Thoracic aorta (tissue), 2 donors: ENCODE measurements at regions not wholly inside any gene's neighbourhood (a gene's known extent, or its start where the extent isn't known, plus 50 kb on each side); places are given as distances from the start of the nearest gene placed in this dataset.

Source experiments
- ATAC-seq: fragments of 150-250 bp; one replicate; pipeline ENCODE4 v1.8.0; 2017; ENCODE audit warnings: low read depth; ENCODE audit not compliant: insufficient number of reproducible peaks, low FRiP score
- DNase-seq: peaks from one replicate; pipeline ENCODE4 v3.0.0-alpha.2; 2020; ENCODE audit warnings: low spot score
- H3K27ac ChIP-seq, 2 donors: fragments of 200-600 bp; sonication (generic); 1 replicate in 1 of 2; 2 replicates in 1 of 2; pipeline ENCODE4 v1.5.1; 2016; ENCODE audit warnings: mild to moderate bottlenecking in 2 of 2, moderate library complexity in 2 of 2
- H3K27me3 ChIP-seq: fragments of 200-600 bp; sonication (generic); replicated peaks from 2 replicates; pipeline ENCODE4 v1.6.0; 2016; ENCODE audit warnings: mild to moderate bottlenecking; ENCODE audit not compliant: insufficient read depth
- H3K36me3 ChIP-seq: fragments of 200-600 bp; sonication (generic); one replicate; pipeline ENCODE4 v1.5.1; 2016
- H3K4me1 ChIP-seq, 2 donors: fragments of 200-600 bp; sonication (generic); 1 replicate in 1 of 2; 2 replicates in 1 of 2; pipeline versions ENCODE4 v1.5.1 to v1.6.0; 2016; ENCODE audit warnings: low read depth in 2 of 2, mild to moderate bottlenecking in 1 of 2; ENCODE audit not compliant: control insufficient read depth in 1 of 2
- H3K4me3 ChIP-seq: fragments of 200-600 bp; sonication (generic); 2 replicates; pipeline ENCODE4 v1.5.1; 2016; ENCODE audit warnings: mild to moderate bottlenecking
- H3K9me3 ChIP-seq: fragments of 200-600 bp; sonication (generic); 2 replicates; pipeline ENCODE4 v1.5.1; 2016
- CTCF ChIP-seq: fragments of 200-600 bp; sonication (generic); IDR thresholded peaks from one replicate; pipeline ENCODE4 v1.5.1; 2019; ENCODE audit warnings: antibody characterized with exemption

DNA sequence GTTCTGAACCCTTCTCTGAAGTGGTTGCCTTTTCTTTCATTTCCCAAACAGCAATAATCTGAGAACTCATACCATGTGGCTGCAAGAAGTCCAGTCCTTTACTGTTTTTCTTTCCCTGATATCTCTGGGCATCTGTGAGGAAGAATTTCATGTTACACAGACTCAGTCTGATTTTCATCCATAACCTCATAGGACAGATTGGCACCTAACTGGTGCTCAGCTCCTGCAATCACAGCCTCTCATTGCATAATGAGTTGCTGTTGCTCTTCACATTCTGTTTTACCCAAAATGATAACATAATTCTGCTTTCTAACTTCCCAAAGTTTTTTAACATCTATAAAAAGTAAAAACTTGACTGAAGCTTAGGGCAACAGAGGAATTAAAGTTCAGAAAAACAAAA lies 472.2 kb upstream of the PBX1 start:
- Histone ChIP-seq H3K4me1 (no peaks in the 10 kb centered on the region), H3K27ac (no peak overlapping the region), H3K4me3 (no peak overlapping the region), H3K27me3 (no peaks in the 10 kb centered on the region), H3K36me3 (no peaks in the 10 kb centered on the region), H3K9me3 (no peaks in the 10 kb centered on the region)
- no peak for DNase-seq
- TF ChIP-seq CTCF: no peak
- no peak for ATAC-seq

DNA sequence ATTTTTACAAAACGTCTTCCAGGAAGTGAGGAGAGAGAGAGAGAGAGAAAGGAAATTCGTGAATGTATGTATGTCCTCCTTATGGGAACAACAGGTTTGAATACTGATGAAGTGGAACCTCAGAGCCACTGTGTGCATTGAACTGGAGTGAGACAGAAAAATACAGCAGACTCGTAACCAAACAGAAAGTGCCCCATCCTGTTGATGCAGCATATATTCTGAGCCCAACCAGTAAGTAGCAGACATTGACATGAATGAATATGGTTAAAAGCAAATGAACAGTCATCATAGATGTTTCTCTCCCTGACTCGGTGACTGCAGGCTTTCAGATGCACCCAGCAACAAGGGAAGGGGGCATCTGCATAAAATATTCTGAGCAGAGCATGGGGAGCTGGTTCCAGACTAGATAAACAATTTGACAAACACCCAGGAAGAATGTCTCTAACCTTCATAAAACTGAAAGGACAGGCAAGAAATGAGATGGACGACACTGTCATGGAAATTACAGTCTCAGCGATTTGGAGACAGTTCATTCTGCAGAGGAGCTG lies 471.0 kb upstream of the PBX1 start:
- no peaks in the 10 kb centered on the region for H3K36me3 ChIP-seq
- no peak overlapping the region for H3K4me3 ChIP-seq
- no peaks in the 10 kb centered on the region for H3K4me1 ChIP-seq
- no peak for TF ChIP-seq CTCF
- ATAC-seq (no peak), DNase-seq (no peak)
- no peaks in the 10 kb centered on the region for H3K27me3 ChIP-seq
- no peaks in the 10 kb centered on the region for H3K9me3 ChIP-seq
- H3K27ac ChIP-seq: no peak overlapping the region

GRCh38 chr1:164092603-164093353 lies 466.2 kb upstream of the PBX1 start:
- Histone ChIP-seq H3K9me3 (peaks cover 2% of the 10 kb centered on the region), H3K27ac (no peak overlapping the region), H3K36me3 (no peaks in the 10 kb centered on the region), H3K4me1 (no peaks in the 10 kb centered on the region), H3K4me3 (no peak overlapping the region), H3K27me3 (no peaks in the 10 kb centered on the region)
- no peak for DNase-seq
- no peak for TF ChIP-seq CTCF
- no peak for ATAC-seq

DNA sequence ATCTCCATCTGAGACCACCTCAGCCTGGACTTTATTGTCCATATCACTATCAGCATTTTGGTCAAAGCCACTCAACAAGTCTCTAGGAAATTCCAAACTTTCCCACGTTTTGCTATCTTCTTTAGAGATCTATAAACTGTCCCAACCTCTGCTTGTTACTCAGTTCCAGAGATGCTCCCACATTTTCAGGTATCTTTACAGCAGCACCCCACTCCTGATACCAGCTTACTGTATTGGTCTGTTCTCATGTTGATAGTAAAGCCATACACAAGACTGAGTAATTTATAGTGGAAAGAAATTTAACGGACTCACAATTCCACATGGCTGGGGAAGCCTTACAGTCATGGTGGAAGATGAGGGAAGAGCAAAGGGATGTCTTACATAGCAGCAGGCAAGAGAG lies 465.4 kb upstream of the PBX1 start:
- Histone ChIP-seq H3K4me3 (no peak overlapping the region), H3K27me3 (no peaks in the 10 kb centered on the region), H3K36me3 (no peaks in the 10 kb centered on the region), H3K9me3 (peaks cover 2% of the 10 kb centered on the region), H3K27ac (no peak overlapping the region), H3K4me1 (no peaks in the 10 kb centered on the region)
- ATAC-seq (no peak), DNase-seq (no peak)
- TF ChIP-seq CTCF: no peak

DNA sequence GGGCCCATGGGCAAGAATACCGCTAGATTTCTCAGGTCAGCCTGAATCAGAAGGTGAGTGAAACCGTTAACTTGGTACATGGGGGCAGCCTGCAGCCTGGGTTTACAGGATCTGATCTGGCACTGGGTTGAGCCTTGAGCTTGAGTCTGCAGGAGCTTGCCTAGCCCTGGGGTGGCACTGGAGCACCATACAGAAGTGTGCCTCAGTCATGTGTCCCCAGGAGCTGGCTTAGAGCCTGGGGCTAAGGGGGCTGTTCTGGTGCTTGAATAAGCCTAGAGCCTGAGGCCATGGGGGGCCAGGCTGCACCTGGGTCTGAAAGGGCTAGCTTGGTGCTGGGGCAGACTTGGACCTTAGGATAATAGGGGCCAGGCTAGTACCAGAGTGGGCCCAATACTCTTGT lies 457.2 kb upstream of the PBX1 start:
- Histone ChIP-seq H3K27ac (no peak overlapping the region), H3K27me3 (no peaks in the 10 kb centered on the region), H3K36me3 (no peaks in the 10 kb centered on the region), H3K9me3 (no peaks in the 10 kb centered on the region), H3K4me3 (no peak overlapping the region), H3K4me1 (no peaks in the 10 kb centered on the region)
- TF ChIP-seq CTCF: no peak
- DNase-seq: no peak
- no peak for ATAC-seq
